ENCODE measurements at regions not wholly inside any gene's neighbourhood (a gene's known extent, or its start where the extent isn't known, plus 50 kb on each side); places are given as distances from the start of the nearest gene placed in this dataset.

DNA sequence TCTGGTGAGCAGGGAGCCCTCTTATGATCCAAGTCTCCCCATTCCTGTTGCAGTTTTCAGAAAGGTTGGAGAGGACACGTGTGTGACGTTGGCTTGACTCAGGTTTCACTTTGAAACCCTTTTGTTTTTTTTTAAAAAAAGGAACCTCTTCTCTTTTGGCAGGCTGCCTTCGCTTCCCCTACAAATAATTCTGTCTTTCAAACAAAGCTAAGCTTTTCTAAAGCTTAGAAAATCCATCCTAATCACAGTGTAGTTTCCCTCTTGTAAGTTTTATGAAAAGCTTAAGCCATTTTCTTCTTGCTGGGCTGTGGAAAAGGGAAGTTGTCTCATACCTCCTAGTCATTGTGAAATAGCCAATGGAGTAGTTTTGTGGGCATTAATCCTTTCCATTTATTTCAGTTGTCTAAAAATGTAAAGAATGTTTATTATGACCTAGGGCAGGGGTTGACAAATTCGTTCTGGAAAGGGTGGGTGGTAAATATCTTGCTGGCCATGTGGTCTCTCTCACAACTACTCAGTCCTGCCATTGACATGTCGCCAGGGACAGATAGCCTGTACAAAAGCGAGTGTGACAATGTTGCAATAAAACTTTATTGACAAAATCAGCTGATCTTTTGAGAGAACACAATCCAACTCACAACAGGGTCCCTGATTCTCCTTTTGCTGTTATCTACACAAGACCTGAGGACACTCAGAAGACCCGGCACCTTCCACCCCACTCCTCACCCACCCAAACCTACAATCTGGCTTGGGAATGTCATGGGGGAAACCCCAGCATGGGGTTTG is 878.8 kb downstream of the RNF144A start:
- TF ChIP-seq, protein P1, sequence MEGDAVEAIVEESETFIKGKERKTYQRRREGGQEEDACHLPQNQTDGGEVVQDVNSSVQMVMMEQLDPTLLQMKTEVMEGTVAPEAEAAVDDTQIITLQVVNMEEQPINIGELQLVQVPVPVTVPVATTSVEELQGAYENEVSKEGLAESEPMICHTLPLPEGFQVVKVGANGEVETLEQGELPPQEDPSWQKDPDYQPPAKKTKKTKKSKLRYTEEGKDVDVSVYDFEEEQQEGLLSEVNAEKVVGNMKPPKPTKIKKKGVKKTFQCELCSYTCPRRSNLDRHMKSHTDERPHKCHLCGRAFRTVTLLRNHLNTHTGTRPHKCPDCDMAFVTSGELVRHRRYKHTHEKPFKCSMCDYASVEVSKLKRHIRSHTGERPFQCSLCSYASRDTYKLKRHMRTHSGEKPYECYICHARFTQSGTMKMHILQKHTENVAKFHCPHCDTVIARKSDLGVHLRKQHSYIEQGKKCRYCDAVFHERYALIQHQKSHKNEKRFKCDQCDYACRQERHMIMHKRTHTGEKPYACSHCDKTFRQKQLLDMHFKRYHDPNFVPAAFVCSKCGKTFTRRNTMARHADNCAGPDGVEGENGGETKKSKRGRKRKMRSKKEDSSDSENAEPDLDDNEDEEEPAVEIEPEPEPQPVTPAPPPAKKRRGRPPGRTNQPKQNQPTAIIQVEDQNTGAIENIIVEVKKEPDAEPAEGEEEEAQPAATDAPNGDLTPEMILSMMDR (IDR thresholded peaks at IDR 0.05): no peak
- TF ChIP-seq POLR2A (IDR thresholded peaks at IDR 0.05): no peak

Data from heart left ventricle (tissue), 13 donors.